ENCODE measurements at regions not wholly inside any gene's neighbourhood (a gene's known extent, or its start where the extent isn't known, plus 50 kb on each side); places are given as distances from the start of the nearest gene placed in this dataset.

GRCh38 chr13:109644956-109645355 is 141.4 kb downstream of the IRS2 start:
- TF ChIP-seq, protein P1, sequence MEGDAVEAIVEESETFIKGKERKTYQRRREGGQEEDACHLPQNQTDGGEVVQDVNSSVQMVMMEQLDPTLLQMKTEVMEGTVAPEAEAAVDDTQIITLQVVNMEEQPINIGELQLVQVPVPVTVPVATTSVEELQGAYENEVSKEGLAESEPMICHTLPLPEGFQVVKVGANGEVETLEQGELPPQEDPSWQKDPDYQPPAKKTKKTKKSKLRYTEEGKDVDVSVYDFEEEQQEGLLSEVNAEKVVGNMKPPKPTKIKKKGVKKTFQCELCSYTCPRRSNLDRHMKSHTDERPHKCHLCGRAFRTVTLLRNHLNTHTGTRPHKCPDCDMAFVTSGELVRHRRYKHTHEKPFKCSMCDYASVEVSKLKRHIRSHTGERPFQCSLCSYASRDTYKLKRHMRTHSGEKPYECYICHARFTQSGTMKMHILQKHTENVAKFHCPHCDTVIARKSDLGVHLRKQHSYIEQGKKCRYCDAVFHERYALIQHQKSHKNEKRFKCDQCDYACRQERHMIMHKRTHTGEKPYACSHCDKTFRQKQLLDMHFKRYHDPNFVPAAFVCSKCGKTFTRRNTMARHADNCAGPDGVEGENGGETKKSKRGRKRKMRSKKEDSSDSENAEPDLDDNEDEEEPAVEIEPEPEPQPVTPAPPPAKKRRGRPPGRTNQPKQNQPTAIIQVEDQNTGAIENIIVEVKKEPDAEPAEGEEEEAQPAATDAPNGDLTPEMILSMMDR (conservative IDR thresholded peaks at IDR 0.05; ENCODE audit: low read depth, low read length): no peak
- no peak for TF ChIP-seq POLR2A (IDR thresholded peaks at IDR 0.05; ENCODE audit: low read depth, low read length)
- no peak for TF ChIP-seq MAZ (IDR thresholded peaks at IDR 0.05; ENCODE audit: borderline replicate concordance, low read depth, low read length)
- no peak for TF ChIP-seq CHD1 (IDR thresholded peaks at IDR 0.05; ENCODE audit: low read depth, low read length)
- no peak for TF ChIP-seq CEBPB (IDR thresholded peaks at IDR 0.05; ENCODE audit: low read depth, low read length)
- no peak for TF ChIP-seq FOS (IDR thresholded peaks at IDR 0.05; ENCODE audit: low read depth, low read length)
- no peak for TF ChIP-seq SMC3 (IDR thresholded peaks at IDR 0.05; ENCODE audit: low read depth, low read length)

Measured in IMR-90 (cell line).